IPS DF 6.9 (cell line): ENCODE measurements at regions not wholly inside any gene's neighbourhood (a gene's known extent, or its start where the extent isn't known, plus 50 kb on each side); places are given as distances from the start of the nearest gene placed in this dataset.

Experiments
- DNase-seq: peaks from one replicate; pipeline ENCODE4 v3.0.0-alpha.2; 2013; ENCODE audit warnings: low read depth, low spot score
- H3K27ac ChIP-seq: one replicate; pipeline ENCODE4 v1.5.1; 2013; ENCODE audit warnings: low read length, control low read depth
- H3K27me3 ChIP-seq: 2 replicates; pipeline ENCODE4 v1.6.1; 2013; ENCODE audit warnings: mild to moderate bottlenecking, low read length; ENCODE audit not compliant: control insufficient read depth, insufficient read depth
- H3K36me3 ChIP-seq: 2 replicates; pipeline ENCODE4 v1.6.1; 2013; ENCODE audit warnings: low read length; ENCODE audit not compliant: control insufficient read depth, insufficient read depth
- H3K4me1 ChIP-seq: 2 replicates; pipeline ENCODE4 v1.6.1; 2013; ENCODE audit warnings: low read length; ENCODE audit not compliant: control insufficient read depth, insufficient read depth
- H3K4me3 ChIP-seq: 2 replicates; pipeline ENCODE4 v1.5.1; 2013; ENCODE audit warnings: mild to moderate bottlenecking, low read length
- H3K9me3 ChIP-seq: 2 replicates; pipeline ENCODE4 v1.6.1; 2013; ENCODE audit warnings: low read length, inconsistent platforms; ENCODE audit not compliant: control insufficient read depth, insufficient read depth
- WGBS: extraction: QIAGEN DNeasy Blood & Tissue Kit; methylation state at CpG from one replicate; pipeline ENCODE4 v1.1.7; 2013; ENCODE audit warnings: mixed read lengths, missing lambda C conversion rate; ENCODE audit not compliant: insufficient read length, insufficient coverage; 5-methylcytosine and 5-hydroxymethylcytosine counted together

DNA sequence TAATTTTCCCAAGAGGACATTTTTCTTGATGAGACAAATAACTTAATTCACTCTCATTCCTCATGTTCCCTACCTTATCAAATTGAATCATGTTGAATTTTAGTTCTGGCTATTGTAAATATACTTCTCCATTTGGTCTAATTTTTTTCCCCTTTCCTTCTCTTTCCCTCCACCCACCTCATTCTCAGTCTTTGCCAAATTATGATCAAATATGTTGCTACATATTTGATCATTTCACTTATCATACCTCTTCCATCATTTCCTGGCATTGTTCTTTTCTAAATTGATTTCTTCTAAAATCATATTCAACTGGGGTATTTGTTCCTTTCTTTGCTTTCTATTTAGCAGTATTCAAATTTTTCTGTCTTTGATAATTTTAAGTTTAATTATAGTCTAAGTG lies 52.3 kb downstream of the HDGFL1 start:
- no peak for DNase-seq
- Histone ChIP-seq H3K36me3 (no peaks in the 10 kb centered on the region), H3K27ac (no peak overlapping the region), H3K4me1 (no peaks in the 10 kb centered on the region), H3K27me3 (no peaks in the 10 kb centered on the region), H3K4me3 (no peak overlapping the region), H3K9me3 (no peaks in the 10 kb centered on the region)

DNA sequence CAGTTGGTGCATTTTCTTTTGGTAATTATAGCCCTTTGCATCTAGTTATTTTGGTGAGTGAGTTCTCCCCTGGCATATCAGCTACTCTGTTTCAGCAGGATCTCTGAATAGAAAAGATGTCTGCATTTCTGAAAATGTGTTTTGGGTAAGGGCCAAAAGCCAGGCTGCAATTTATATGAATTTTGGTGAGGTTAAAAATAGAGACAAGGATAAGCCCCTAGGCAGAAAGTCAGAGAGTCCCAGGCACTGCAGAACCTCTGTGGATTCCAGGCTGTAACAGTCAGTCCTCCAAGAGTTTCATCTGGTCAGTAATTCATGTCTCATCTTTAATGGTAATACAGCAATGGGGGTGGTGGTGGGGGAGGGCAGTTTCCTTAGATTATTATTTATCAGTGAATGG lies 53.0 kb downstream of the HDGFL1 start:
- H3K9me3 ChIP-seq: no peaks in the 10 kb centered on the region
- no peaks in the 10 kb centered on the region for H3K36me3 ChIP-seq
- no peak overlapping the region for H3K27ac ChIP-seq
- no peak overlapping the region for H3K4me3 ChIP-seq
- no peaks in the 10 kb centered on the region for H3K27me3 ChIP-seq
- no peaks in the 10 kb centered on the region for H3K4me1 ChIP-seq
- no peak for DNase-seq

DNA sequence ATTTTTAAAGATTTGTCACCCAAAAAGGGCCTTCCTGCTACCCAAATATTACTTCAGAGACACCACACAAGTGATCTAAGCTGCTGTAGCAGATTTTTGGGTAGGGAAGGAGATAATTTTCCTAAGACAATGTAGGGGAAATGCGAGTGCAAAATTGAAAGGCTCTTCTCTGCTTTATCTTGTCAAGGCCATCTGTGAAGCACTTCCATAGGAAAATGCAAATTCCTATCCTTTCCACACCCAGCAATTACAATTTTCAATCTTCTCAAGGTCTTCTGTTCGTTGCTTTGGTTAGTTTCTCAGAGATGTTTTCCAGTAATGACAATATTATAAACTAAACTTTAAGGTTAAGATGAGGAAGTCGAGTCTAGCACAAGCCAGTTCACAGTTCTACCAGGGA lies 53.4 kb downstream of the HDGFL1 start:
- H3K4me3 ChIP-seq: no peak overlapping the region
- no peak overlapping the region for H3K27ac ChIP-seq
- no peaks in the 10 kb centered on the region for H3K9me3 ChIP-seq
- H3K36me3 ChIP-seq: no peaks in the 10 kb centered on the region
- no CpG with 5 or more reads among the region's 3 CpGs for WGBS
- H3K27me3 ChIP-seq: no peaks in the 10 kb centered on the region
- no peaks in the 10 kb centered on the region for H3K4me1 ChIP-seq
- DNase-seq: no peak

DNA sequence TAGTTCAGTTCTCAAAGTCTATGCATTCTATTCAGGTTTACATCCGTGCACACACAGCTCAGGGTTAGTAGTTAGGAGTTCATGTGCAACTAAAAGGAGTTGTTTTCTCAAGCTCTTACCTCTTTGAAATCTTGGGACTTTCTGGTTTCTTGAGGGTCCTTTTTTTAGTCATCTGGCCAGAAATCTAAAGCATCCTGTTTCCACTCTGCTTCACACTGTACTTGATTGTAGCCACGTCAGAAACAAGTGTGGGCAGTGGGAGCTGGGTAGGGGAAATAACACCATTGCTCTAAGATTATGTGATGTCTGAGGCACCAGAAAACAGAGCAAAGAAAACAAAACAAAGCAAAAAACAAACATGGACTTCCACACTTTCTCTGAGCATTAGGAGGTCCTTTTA lies 58.3 kb downstream of the HDGFL1 start:
- no peaks in the 10 kb centered on the region; the same call in 1 of the 2 replicates for H3K4me1 ChIP-seq
- WGBS: no CpG with 5 or more reads among the region's 2 CpGs
- DNase-seq: no peak
- H3K4me3 ChIP-seq: no peak overlapping the region
- H3K9me3 ChIP-seq: no peaks in the 10 kb centered on the region
- H3K27me3 ChIP-seq: no peaks in the 10 kb centered on the region
- no peak overlapping the region for H3K27ac ChIP-seq
- H3K36me3 ChIP-seq: no peaks in the 10 kb centered on the region

DNA sequence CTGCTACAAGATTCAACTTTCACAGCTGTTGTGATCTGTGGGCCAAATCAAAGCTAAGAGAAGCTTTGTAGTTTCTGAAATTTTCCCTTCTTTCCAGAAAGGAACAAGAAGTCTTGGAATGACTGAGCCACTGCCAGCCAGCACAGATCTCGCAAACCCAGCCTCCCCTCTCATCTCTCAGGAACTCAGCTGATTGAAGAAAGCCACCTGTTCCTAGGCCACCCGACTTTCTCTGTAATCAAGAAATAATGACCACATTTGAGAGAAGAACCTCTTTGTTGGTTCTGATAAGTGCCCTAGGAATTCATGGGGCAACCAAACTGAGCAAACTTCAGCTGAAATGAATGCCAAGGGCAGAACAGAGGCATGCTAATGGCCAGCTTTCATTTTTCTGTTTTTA lies 61.7 kb downstream of the HDGFL1 start:
- Histone ChIP-seq H3K27ac (no peak overlapping the region), H3K4me3 (no peak overlapping the region), H3K9me3 (no peaks in the 10 kb centered on the region), H3K4me1 (no peaks in the 10 kb centered on the region; the same call in 1 of the 2 replicates), H3K27me3 (no peaks in the 10 kb centered on the region), H3K36me3 (no peaks in the 10 kb centered on the region)
- no peak for DNase-seq
- no CpG with 5 or more reads among the region's 2 CpGs for WGBS

DNA sequence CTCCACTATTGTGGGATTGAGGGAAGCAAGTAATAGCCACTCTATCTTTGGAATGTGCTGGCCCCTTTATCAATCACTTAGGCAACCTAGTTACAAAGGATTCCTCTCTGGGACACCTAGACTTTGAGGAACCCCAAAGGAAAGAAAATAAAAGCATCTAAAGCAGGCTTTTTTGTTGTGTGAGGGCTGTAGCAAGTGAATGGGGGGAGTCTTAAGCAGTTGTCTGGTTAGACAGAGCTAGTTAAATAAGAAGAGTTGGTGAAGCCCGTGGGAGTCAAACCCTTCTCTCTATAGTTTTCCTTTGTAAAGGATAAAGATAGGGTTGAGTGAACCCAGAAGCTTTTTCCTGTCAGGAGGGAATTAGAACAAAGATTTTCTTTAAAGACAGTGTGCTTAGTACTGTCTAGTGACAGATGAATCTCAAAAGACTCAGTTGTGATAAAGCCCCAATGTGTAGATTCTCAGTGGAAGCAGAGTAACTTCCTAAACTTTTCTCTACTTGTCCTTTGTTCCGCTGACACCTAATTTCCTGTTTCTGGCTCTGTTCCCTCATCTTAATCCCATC lies 63.3 kb downstream of the HDGFL1 start:
- Histone ChIP-seq H3K36me3 (no peaks in the 10 kb centered on the region), H3K27me3 (no peaks in the 10 kb centered on the region), H3K27ac (no peak overlapping the region), H3K9me3 (no peaks in the 10 kb centered on the region), H3K4me1 (no peaks in the 10 kb centered on the region; the same call in 1 of the 2 replicates), H3K4me3 (no peak overlapping the region)
- no CpG with 5 or more reads among the region's 2 CpGs for WGBS
- DNase-seq: no peak

DNA sequence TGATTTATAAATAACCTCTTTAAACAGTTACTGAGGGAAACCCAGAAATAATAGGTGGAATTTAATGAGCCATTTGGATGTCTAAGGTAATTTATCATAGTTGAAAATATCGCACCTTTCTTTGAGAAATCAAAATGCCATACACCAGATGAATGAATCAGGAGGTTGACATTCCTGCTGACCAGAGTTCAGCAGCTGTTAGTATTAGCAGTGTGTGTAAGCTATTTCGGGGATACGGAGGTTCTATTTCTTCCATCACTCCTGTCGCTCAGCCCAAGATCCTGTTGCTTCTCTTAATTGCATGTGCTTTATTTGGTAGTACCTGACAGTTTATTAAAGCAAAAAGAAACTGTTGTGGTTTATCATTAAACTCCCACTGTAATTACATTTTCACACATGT lies 67.1 kb downstream of the HDGFL1 start:
- WGBS: no CpG with 5 or more reads among the region's 4 CpGs
- Histone ChIP-seq H3K9me3 (no peaks in the 10 kb centered on the region), H3K27ac (no peak overlapping the region), H3K36me3 (no peaks in the 10 kb centered on the region), H3K27me3 (no peaks in the 10 kb centered on the region), H3K4me1 (no peaks in the 10 kb centered on the region; the same call in 1 of the 2 replicates), H3K4me3 (no peak overlapping the region)
- no peak for DNase-seq

DNA sequence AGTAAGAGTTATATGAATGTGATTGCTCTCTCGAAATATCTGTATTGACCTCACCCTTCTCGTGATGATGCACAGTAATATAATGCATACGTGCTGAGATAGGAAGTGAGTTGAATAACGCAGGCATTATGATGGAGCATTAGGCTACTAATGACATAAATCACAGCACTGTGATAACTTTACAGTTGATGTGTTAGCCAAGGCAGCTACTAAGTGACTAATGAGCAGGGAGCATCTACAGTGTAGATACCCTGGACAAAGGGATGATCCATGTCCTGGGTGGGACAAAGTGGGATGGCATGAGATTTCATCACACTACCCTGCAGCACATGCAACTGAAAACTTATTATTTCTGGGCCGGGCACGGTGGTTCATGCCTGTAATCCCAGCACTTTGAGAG lies 68.4 kb downstream of the HDGFL1 start:
- WGBS: no CpG with 5 or more reads among the region's 6 CpGs
- no peak overlapping the region for H3K27ac ChIP-seq
- no peaks in the 10 kb centered on the region for H3K9me3 ChIP-seq
- no peaks in the 10 kb centered on the region for H3K4me1 ChIP-seq
- no peak overlapping the region for H3K4me3 ChIP-seq
- no peaks in the 10 kb centered on the region for H3K36me3 ChIP-seq
- no peaks in the 10 kb centered on the region for H3K27me3 ChIP-seq
- no peak for DNase-seq

DNA sequence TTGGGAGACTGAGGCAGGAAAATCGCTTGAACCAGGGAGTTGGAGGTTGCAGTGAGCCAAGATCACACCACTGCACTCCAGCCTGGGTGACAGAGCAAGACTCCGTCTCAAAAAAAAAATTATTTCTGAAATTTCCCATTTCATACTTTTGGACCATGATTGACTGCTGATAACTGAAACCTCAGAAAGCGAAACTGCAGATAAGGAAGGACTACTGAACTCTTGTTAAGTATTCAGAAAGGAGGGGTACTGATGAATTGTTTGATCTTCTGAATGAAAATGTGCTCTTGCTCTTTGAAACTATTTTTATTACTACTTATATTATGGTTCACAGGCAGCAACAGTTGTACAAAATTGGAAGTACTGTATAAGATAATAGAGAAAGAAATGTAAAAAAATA lies 69.0 kb downstream of the HDGFL1 start:
- H3K4me3 ChIP-seq: no peak overlapping the region
- WGBS: no CpG with 5 or more reads among the region's 3 CpGs
- H3K27me3 ChIP-seq: no peaks in the 10 kb centered on the region
- no peak for DNase-seq
- no peaks in the 10 kb centered on the region for H3K4me1 ChIP-seq
- H3K9me3 ChIP-seq: no peaks in the 10 kb centered on the region
- H3K27ac ChIP-seq: no peak overlapping the region
- no peaks in the 10 kb centered on the region for H3K36me3 ChIP-seq

DNA sequence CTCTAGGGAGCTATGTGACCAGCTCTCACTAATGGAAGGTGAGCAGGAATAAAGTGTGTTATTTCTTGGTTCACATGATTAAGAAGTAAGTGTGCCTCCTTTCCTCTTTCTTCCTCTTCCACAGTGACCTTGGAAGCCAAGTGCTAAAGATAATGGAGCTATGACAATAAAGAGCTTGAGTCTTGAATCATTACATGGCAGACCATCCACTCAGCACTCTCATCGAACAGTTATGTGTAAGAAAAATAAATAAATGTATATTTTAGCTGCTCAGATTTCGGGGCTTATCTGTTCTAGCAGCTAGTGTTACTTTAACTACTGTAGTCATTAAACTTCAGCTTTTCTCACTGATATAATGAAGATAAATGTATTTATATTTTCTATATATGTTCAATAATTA lies 72.9 kb downstream of the HDGFL1 start:
- no CpG with 5 or more reads among the region's 2 CpGs for WGBS
- Histone ChIP-seq H3K4me3 (no peak overlapping the region), H3K27me3 (no peaks in the 10 kb centered on the region), H3K27ac (no peak overlapping the region), H3K9me3 (no peaks in the 10 kb centered on the region), H3K36me3 (no peaks in the 10 kb centered on the region), H3K4me1 (no peaks in the 10 kb centered on the region)
- DNase-seq: no peak

DNA sequence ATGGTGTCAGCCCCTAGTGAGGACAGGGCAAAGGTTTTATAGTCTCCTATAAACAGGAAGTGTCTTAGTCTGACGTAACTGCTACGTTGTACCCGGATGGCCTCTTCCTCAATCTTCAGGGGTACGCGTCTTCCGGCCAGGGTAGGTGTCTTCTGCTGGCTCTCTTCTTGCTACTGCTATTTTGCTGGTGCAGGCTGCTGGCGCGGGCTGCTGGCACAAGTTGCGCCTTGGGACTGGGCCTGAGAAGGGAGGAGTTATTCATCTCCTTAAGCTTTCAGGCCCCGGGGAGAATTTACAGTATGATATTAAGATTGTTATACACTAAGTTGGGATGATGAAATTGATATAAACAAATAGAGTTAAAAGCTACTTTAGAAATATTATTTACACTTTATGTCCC lies 74.4 kb downstream of the HDGFL1 start:
- Histone ChIP-seq H3K4me1 (no peaks in the 10 kb centered on the region), H3K27me3 (no peaks in the 10 kb centered on the region), H3K9me3 (no peaks in the 10 kb centered on the region), H3K4me3 (no peak overlapping the region), H3K27ac (no peak overlapping the region), H3K36me3 (no peaks in the 10 kb centered on the region)
- WGBS: no CpG with 5 or more reads among the region's 10 CpGs
- DNase-seq: no peak
